SK-N-SH (cell line): ENCODE measurements at regions not wholly inside any gene's neighbourhood (a gene's known extent, or its start where the extent isn't known, plus 50 kb on each side); places are given as distances from the start of the nearest gene placed in this dataset.

Experiments used
- EP300 ChIP-seq, 2 experiments: IDR thresholded peaks; 2 replicates each; pipeline versions ENCODE4 v1.4.0 to v1.6.1; 2012; ENCODE audit warnings: borderline replicate concordance in 1 of 2, low read depth in 1 of 2, low read length in 1 of 2
- GATA2 ChIP-seq: sonication (generic); formaldehyde crosslinking; IDR thresholded peaks from 2 replicates; pipeline ENCODE4 v1.5.0; 2020; ENCODE audit warnings: mild to moderate bottlenecking, missing genetic modification reagents

GRCh38 chr6:144644776-144645175 lies 359.6 kb downstream of the UTRN start:
- TF ChIP-seq GATA2 (CRISPR knock-in tag) (no peak), EP300 (IDR thresholded peaks at IDR 0.05; ENCODE audit: borderline replicate concordance in 1 of 2, low read depth in 1 of 2, low read length in 1 of 2) (no peak)
